GM12891 (cell line): ENCODE measurements at regions not wholly inside any gene's neighbourhood (a gene's known extent, or its start where the extent isn't known, plus 50 kb on each side); places are given as distances from the start of the nearest gene placed in this dataset.

ENCODE experiments used
- POLR2A ChIP-seq: IDR thresholded peaks from 2 replicates; pipeline ENCODE4 v1.6.1; 2011; ENCODE audit warnings: low read depth, low read length, control low read depth
- POLR2AphosphoS5 ChIP-seq: IDR thresholded peaks from 2 replicates; pipeline ENCODE4 v1.6.1; 2011; ENCODE audit warnings: low read depth, low read length, control low read depth
- TAF1 ChIP-seq: IDR thresholded peaks from 2 replicates; pipeline ENCODE4 v1.6.1; 2011; ENCODE audit warnings: low read depth, low read length, control low read depth

GRCh38 chr5:54671681-54672080 is 154.1 kb downstream of the SNX18 start:
- TF ChIP-seq POLR2AphosphoS5 (no peak), POLR2A (no peak), TAF1 (no peak)
